ENCODE measurements at regions not wholly inside any gene's neighbourhood (a gene's known extent, or its start where the extent isn't known, plus 50 kb on each side); places are given as distances from the start of the nearest gene placed in this dataset.

DNA sequence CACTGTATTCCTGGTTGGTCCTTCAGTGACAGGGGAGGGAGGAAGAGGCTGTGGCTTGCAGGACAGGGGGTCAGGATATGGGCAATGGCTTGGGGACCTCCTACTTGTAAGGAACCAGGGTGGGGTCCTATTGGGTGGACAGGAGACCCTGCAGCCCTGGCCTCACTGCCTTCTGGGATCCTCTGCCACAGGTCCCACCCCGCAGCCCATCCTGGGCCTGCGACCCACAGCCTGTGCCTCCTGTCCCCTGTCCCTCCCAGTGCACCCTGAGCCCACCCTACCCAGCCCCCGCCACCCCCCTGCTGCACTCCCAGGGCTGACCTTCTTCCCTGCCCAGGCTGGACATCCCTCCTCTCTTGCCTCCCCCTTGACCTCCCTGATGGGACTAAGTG is 58.7 kb upstream of the MYL10 start:
- TF ChIP-seq OVOL2 (CRISPR knock-in tag; IDR thresholded peaks at IDR 0.05; ENCODE audit: borderline replicate concordance): no peak
- TF ChIP-seq, protein P1, sequence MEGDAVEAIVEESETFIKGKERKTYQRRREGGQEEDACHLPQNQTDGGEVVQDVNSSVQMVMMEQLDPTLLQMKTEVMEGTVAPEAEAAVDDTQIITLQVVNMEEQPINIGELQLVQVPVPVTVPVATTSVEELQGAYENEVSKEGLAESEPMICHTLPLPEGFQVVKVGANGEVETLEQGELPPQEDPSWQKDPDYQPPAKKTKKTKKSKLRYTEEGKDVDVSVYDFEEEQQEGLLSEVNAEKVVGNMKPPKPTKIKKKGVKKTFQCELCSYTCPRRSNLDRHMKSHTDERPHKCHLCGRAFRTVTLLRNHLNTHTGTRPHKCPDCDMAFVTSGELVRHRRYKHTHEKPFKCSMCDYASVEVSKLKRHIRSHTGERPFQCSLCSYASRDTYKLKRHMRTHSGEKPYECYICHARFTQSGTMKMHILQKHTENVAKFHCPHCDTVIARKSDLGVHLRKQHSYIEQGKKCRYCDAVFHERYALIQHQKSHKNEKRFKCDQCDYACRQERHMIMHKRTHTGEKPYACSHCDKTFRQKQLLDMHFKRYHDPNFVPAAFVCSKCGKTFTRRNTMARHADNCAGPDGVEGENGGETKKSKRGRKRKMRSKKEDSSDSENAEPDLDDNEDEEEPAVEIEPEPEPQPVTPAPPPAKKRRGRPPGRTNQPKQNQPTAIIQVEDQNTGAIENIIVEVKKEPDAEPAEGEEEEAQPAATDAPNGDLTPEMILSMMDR (IDR thresholded peaks at IDR 0.05): no peak
- TF ChIP-seq ZNF232 (CRISPR knock-in tag; IDR thresholded peaks at IDR 0.05): no peak
- TF ChIP-seq ZNF425 (CRISPR knock-in tag; conservative IDR thresholded peaks at IDR 0.05): no peak
